ENCODE measurements at regions not wholly inside any gene's neighbourhood (a gene's known extent, or its start where the extent isn't known, plus 50 kb on each side); places are given as distances from the start of the nearest gene placed in this dataset.

DNA sequence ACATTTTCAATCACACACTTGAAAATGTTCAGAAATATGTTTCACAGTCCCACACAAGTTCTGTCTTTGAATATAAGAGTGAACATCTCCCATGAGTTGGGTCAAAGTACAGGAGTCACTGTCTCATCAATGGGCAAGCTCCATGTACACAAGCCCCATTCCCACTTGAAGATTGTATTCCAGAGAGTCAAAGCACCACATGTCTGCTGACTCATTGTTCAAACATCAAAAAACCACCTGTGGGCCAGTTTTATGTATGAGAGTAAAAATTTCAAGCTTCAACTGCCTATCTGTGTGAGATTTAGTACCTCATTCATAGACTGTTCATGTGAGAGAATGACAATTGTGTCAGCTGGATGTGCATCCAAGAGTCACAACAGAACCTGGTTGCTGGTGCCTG is 1174.4 kb upstream of the AMELY start:
- no peak overlapping the region for H3K4me3 ChIP-seq (ENCODE audit: low read depth, poor library complexity, severe bottlenecking)
- intact Hi-C loops (cut with DNase I; ENCODE audit: low total_unique reads): no loop called here
- no peak for DNase-seq (ENCODE audit: low spot score in 2 of 2)
- TF ChIP-seq, protein P1, sequence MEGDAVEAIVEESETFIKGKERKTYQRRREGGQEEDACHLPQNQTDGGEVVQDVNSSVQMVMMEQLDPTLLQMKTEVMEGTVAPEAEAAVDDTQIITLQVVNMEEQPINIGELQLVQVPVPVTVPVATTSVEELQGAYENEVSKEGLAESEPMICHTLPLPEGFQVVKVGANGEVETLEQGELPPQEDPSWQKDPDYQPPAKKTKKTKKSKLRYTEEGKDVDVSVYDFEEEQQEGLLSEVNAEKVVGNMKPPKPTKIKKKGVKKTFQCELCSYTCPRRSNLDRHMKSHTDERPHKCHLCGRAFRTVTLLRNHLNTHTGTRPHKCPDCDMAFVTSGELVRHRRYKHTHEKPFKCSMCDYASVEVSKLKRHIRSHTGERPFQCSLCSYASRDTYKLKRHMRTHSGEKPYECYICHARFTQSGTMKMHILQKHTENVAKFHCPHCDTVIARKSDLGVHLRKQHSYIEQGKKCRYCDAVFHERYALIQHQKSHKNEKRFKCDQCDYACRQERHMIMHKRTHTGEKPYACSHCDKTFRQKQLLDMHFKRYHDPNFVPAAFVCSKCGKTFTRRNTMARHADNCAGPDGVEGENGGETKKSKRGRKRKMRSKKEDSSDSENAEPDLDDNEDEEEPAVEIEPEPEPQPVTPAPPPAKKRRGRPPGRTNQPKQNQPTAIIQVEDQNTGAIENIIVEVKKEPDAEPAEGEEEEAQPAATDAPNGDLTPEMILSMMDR (IDR thresholded peaks at IDR 0.05): no peak
- TF ChIP-seq POLR2A (IDR thresholded peaks at IDR 0.05): no peak

DNA sequence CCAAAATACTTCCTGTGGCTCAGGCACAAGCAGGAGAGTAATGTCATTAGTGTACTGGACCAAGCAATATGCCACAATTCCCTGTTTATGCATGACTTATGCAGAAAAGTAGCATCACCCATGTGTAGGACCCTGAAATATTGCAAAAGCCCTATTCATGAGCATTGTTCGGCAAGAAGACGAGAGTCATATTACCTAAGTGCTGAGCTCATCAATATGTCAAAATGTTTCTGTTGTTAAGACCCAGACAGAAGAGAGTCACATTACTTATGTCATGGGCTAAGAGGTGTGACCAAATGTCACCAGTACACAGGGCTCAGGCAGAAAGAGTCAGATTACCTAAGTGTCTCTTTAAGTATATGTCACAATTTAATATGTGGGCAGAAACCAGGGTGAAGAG is 1172.6 kb upstream of the AMELY start:
- H3K4me3 ChIP-seq (ENCODE audit: low read depth, poor library complexity, severe bottlenecking): no peak overlapping the region

DNA sequence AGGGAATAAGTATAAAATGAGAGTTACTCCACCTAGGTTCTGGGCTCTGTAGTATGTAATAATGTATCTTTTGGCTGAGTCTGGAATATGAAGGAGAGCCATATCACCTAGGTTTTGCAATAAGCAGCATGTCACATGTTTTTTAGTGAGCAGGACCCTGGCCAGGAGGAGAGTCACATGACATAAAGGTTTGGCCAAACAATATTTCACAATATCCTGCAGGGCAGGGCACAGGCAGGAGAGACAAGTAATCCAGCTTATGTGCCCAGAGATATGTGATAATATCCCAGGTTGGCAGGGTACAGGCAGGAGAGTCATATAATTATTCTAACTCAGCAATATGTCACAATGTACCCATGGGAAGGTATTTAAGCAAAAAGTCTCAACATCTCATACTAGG is 1169.6 kb upstream of the AMELY start:
- TF ChIP-seq, protein P1 (IDR thresholded peaks at IDR 0.05): no peak
- TF ChIP-seq POLR2A (IDR thresholded peaks at IDR 0.05): no peak
- H3K4me3 ChIP-seq (ENCODE audit: low read depth, poor library complexity, severe bottlenecking): no peak overlapping the region
- no peak for DNase-seq (ENCODE audit: low spot score in 2 of 2)
- intact Hi-C loops (cut with DNase I; ENCODE audit: low total_unique reads): no loop called here

More for the DNA sequence above, 1172.6 kb upstream of the AMELY start:
- intact Hi-C loops (cut with DNase I; ENCODE audit: low total_unique reads): no loop called here
- no peak for DNase-seq (ENCODE audit: low spot score in 2 of 2)
- TF ChIP-seq, protein P1 (IDR thresholded peaks at IDR 0.05): no peak
- TF ChIP-seq POLR2A (IDR thresholded peaks at IDR 0.05): no peak
- WGBS, 2 donors: 95% methylated on average over 2 of the region's 2 CpGs; no CpG with 5 or more reads in 1 of the 2 donors

DNA sequence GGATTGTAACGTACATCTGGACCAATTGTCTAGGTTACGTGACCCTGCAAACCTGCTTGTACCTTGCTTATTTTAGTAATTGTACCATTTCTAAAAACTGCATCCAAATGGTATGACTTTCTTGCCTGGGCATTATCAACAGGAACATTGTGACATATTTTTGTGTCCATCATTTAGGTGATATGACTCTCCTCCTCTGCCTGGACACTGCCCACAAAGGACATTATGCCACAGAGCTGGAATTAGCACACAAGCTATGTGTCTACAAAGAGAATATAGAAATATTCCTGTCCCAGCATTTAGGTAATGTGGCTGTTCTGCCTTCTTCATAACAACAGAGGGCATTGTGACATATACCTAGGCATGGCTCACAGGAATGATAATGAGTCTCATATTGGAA is 1153.7 kb upstream of the AMELY start:
- intact Hi-C loops (cut with DNase I; ENCODE audit: low total_unique reads): no loop called here
- TF ChIP-seq, protein P1 (IDR thresholded peaks at IDR 0.05): no peak
- no peak for TF ChIP-seq POLR2A (IDR thresholded peaks at IDR 0.05)
- DNase-seq (ENCODE audit: low spot score in 2 of 2): no peak
- WGBS, 2 donors: 100% methylated on average over 2 of the region's 2 CpGs; no CpG with 5 or more reads in 1 of the 2 donors
- H3K4me3 ChIP-seq (ENCODE audit: low read depth, poor library complexity, severe bottlenecking): no peak overlapping the region

DNA sequence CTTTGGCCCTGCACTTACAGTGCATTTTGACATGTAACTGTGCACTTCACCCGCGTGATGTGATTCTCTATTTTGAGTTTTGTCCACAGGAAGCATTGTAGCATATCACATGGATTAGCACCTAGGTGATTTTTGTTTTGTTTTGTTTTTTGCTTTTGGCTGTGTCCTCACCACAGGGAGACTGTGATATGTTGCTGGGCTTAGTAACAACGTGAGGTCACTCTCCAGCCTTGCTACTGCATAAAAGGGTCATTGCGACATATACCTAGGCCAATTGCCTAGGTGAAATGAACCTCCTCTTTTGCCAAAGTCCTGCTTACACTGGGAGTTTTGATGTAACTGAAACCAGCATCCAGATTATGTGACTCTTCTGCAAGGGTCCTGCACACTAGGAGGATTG is 1152.9 kb upstream of the AMELY start:
- no peak for DNase-seq (ENCODE audit: low spot score in 2 of 2)
- no peak for TF ChIP-seq POLR2A (IDR thresholded peaks at IDR 0.05)
- TF ChIP-seq, protein P1 (IDR thresholded peaks at IDR 0.05): no peak
- intact Hi-C loops (cut with DNase I; ENCODE audit: low total_unique reads): no loop called here
- H3K4me3 ChIP-seq (ENCODE audit: low read depth, poor library complexity, severe bottlenecking): no peak overlapping the region
- 90% methylated on average over 4 of the region's 4 CpGs; no CpG with 5 or more reads in 1 of the 2 donors for WGBS, 2 donors

DNA sequence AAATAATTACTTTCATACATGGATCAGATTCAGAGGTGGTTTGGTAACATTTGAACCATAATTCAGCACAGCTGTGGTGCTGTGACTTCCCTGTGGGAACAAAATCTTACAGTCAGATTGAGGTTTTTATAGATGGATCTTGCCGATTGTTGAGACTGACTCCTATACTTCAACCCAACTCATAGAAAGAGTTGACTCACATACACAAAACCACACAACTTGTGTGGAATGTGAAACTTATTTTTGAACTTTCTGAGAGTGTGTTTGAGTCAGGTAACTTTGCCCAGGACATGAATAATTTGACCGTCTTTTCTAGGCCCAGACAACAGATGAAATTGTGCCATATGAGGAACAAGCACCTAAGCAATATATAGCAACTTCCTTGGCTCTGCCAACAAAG is 1152.4 kb upstream of the AMELY start:
- 94% methylated on average over 2 of the region's 2 CpGs; no CpG with 5 or more reads in 1 of the 2 donors for WGBS, 2 donors
- H3K4me3 ChIP-seq (ENCODE audit: low read depth, poor library complexity, severe bottlenecking): no peak overlapping the region
- intact Hi-C loops (cut with DNase I; ENCODE audit: low total_unique reads): no loop called here
- DNase-seq (ENCODE audit: low spot score in 2 of 2): no peak
- no peak for TF ChIP-seq POLR2A (IDR thresholded peaks at IDR 0.05)
- TF ChIP-seq, protein P1 (IDR thresholded peaks at IDR 0.05): no peak

Data from lower leg skin (tissue), 4 donors.